HepG2 (cell line): ENCODE measurements at regions not wholly inside any gene's neighbourhood (a gene's known extent, or its start where the extent isn't known, plus 50 kb on each side); places are given as distances from the start of the nearest gene placed in this dataset.

ENCODE experiments used
- ATAC-seq: fragments of 200-7000 bp; cut with Tn5 transposase; 3 replicates; pipeline ENCODE4 v1.9.1; 2020; ENCODE audit warnings: mild to moderate bottlenecking, moderate library complexity
- BruUV-seq: library from RNA; stranded (reverse); fragments of 400-500 nt; replicated peaks from 2 replicates; lab custom pipeline; 2021; lab: Mats Ljungman, UMichigan
- CTCF ChIA-PET: fragments of 300-600 bp; formaldehyde crosslinking; extraction: SDS; loops from one replicate; lab custom pipeline; 2021; ENCODE audit warnings: low total read pairs, inconsistent platforms, low intra/inter-chr PET ratio; lab: Yijun Ruan, JAX
- POLR2A ChIA-PET: fragments of 350-600 bp; sonication (Branson Sonifier 250); formaldehyde crosslinking; loops from one replicate; lab custom pipeline; 2020; ENCODE audit warnings: antibody characterized with exemption, inconsistent platforms; lab: Yijun Ruan, JAX
- DNase-seq: peaks from one replicate; pipeline ENCODE4 v3.0.0-alpha.2; 2015; ENCODE audit warnings: low spot score
- FAIRE-seq: peaks from 3 replicates; lab custom pipeline; 2011; peaks lifted over from hg19 to GRCh38; lab: Jason Lieb, UNC
- H2AFZ ChIP-seq: one replicate; pipeline ENCODE4 v1.6.1; 2011; ENCODE audit warnings: low read length, inconsistent platforms
- H3K27ac ChIP-seq: fragments of 300-600 bp; 3 replicates; pipeline ENCODE4 v1.8.0; 2011; ENCODE audit warnings: mixed run types, mild to moderate bottlenecking, mixed read lengths, low read length, inconsistent platforms; ENCODE audit not compliant: insufficient read depth; ENCODE audit errors: extremely low read length
- H3K27me3 ChIP-seq, 2 experiments: fragments of 200-600 bp in 1 of 2; 2 replicates in 1 of 2; 3 replicates in 1 of 2; pipeline versions ENCODE4 v1.6.0 to v1.8.0; 2011; ENCODE audit warnings: low read length in 2 of 2, mild to moderate bottlenecking in 2 of 2, moderate library complexity in 2 of 2, inconsistent platforms in 1 of 2; ENCODE audit not compliant: insufficient read depth in 2 of 2, control insufficient read depth in 1 of 2
- H3K36me3 ChIP-seq, 2 experiments: fragments of 200-600 bp in 1 of 2; replicated peaks in 1 of 2; 2 replicates in 1 of 2; 3 replicates in 1 of 2; pipeline versions ENCODE4 v1.5.1 to v1.8.0; 2011; ENCODE audit warnings: low read length in 2 of 2, inconsistent platforms in 1 of 2; ENCODE audit not compliant: insufficient read depth in 2 of 2, control insufficient read depth in 1 of 2
- H3K4me1 ChIP-seq: 2 replicates; pipeline ENCODE4 v1.5.1; 2012; ENCODE audit warnings: low read length, inconsistent platforms; ENCODE audit not compliant: insufficient read depth
- H3K4me2 ChIP-seq: 2 replicates; pipeline ENCODE4 v1.6.0; 2011; ENCODE audit warnings: low read depth, low read length, inconsistent platforms
- H3K4me3 ChIP-seq, 3 experiments: fragments of 200-600 bp in 1 of 3; sonication (generic), shearing (Covaris generic) in 1 of 3; replicated peaks in 1 of 3; 2 replicates each; pipeline ENCODE4 v1.5.1; 2011 to 2016; ENCODE audit warnings: low read length in 3 of 3, inconsistent platforms in 2 of 3, low read depth in 2 of 3, mild to moderate bottlenecking in 2 of 3, control low read depth in 1 of 3, mixed read lengths in 1 of 3; ENCODE audit not compliant: insufficient read depth in 1 of 3
- H3K79me2 ChIP-seq: one replicate; pipeline ENCODE4 v1.6.1; 2011; ENCODE audit warnings: low read length, inconsistent platforms; ENCODE audit not compliant: insufficient read depth
- H3K9ac ChIP-seq: 2 replicates; pipeline ENCODE4 v1.6.0; 2011; ENCODE audit warnings: mild to moderate bottlenecking, low read depth, low read length, inconsistent platforms; ENCODE audit not compliant: insufficient read depth
- H3K9me3 ChIP-seq: 2 replicates; pipeline ENCODE4 v1.5.1; 2012; ENCODE audit warnings: mild to moderate bottlenecking, low read length
- H4K20me1 ChIP-seq: 2 replicates; pipeline ENCODE4 v1.6.0; 2011; ENCODE audit warnings: inconsistent platforms, mild to moderate bottlenecking, low read length, moderate library complexity; ENCODE audit not compliant: insufficient read depth
- FOSL2 ChIP-seq: sonication (generic); formaldehyde crosslinking; IDR thresholded peaks from 2 replicates; pipeline ENCODE4 v1.4.0; 2020; ENCODE audit warnings: missing genetic modification reagents
- HIVEP1 ChIP-seq: sonication (generic); formaldehyde crosslinking; IDR thresholded peaks from 2 replicates; pipeline ENCODE4 v1.4.0; 2020; ENCODE audit warnings: mild to moderate bottlenecking, missing genetic modification reagents
- NFIC ChIP-seq: IDR thresholded peaks from 2 replicates; pipeline ENCODE4 v1.6.1; 2012; ENCODE audit warnings: mild to moderate bottlenecking, low read length, inconsistent platforms
- RFX1 ChIP-seq: fragments of 450-650 bp; IDR thresholded peaks from 2 replicates; pipeline ENCODE4 v1.6.1; 2017
- SMYD3 ChIP-seq: sonication (generic); formaldehyde crosslinking; IDR thresholded peaks from 2 replicates; pipeline ENCODE4 v1.8.1; 2023; ENCODE audit warnings: mild to moderate bottlenecking, missing genetic modification reagents
- U2AF1 ChIP-seq: fragments of 200-400 bp; formaldehyde crosslinking; optimal IDR thresholded peaks from 2 replicates; pipeline ENCODE3; 2017; ENCODE audit warnings: mild to moderate bottlenecking, low read depth, low read length
- XBP1 ChIP-seq: sonication (generic); formaldehyde crosslinking; IDR thresholded peaks from 2 replicates; pipeline ENCODE4 v1.5.0; 2020; ENCODE audit warnings: missing genetic modification reagents
- ZNF484 ChIP-seq: sonication (generic); formaldehyde crosslinking; IDR thresholded peaks from 2 replicates; pipeline ENCODE4 v1.5.1; 2020; ENCODE audit warnings: mild to moderate bottlenecking, low read depth, missing genetic modification reagents, borderline replicate concordance
- ZNF546 ChIP-seq: sonication (generic); formaldehyde crosslinking; conservative IDR thresholded peaks from 2 replicates; pipeline ENCODE4 v1.8.1; 2023; ENCODE audit warnings: mild to moderate bottlenecking, missing genetic modification reagents
- ZNF616 ChIP-seq: sonication (generic); formaldehyde crosslinking; IDR thresholded peaks from 2 replicates; pipeline ENCODE4 v1.5.0; 2020; ENCODE audit warnings: low read depth, mild to moderate bottlenecking, missing genetic modification reagents
- ZSCAN9 ChIP-seq: IDR thresholded peaks from 2 replicates; pipeline ENCODE4 v1.6.1; 2016; ENCODE audit warnings: borderline replicate concordance
- WGBS: methylation state at CpG from one replicate; pipeline ENCODE4 v1.1.6; 2017; ENCODE audit warnings: low lambda C conversion rate; 5-methylcytosine and 5-hydroxymethylcytosine counted together
- in situ Hi-C: cut with HindIII; loops from 2 replicates; pipeline ENCODE4 v1.10.0; 2017; ENCODE audit warnings: low pct_unique_long_range_greater_than_20kb; ENCODE audit not compliant: extremely low pct_ligation_motif_present
- intact Hi-C: fragments of 100-400 bp; cut with micrococcal nuclease; formaldehyde crosslinking; loops from one replicate; pipeline ENCODE4 v1.10.0; 2022; ENCODE audit not compliant: unreplicated experiment
- TF ChIP-seq, protein P1 (sequence below): sonication (generic); formaldehyde crosslinking; IDR thresholded peaks from 2 replicates; pipeline ENCODE4 v1.4.0; 2020; ENCODE audit warnings: mild to moderate bottlenecking, missing genetic modification reagents

DNA sequence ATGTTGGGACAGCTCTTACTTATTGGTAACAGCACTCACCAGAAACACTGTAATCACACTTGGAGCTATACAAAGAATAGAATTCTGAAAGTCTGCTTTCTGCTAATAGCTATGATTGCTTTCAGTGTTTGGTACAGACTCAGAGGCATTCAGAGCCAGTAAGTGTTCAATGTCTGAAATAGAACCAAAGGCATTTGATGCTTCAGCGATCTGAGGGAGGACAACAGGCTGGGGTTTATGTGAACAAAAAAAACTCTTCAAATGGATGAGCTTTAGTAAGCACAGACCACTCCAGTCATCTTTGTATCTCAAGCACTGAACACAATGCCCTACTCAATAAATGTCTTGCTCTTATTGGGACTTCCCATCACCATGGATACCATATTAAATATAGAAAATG, 322.8 kb upstream of the GRM3 start:
- WGBS: 0% methylated on average over 1 of the region's 1 CpG
- ChIA-PET POLR2A (no interaction called here), CTCF (no interaction called here)
- no TSS peak for BruUV-seq
- Histone ChIP-seq H3K4me2 (no peak overlapping the region), H2AFZ (no peak overlapping the region), H3K79me2 (no peaks in the 10 kb centered on the region), H3K9me3 (no peaks in the 10 kb centered on the region), H3K27ac (no peak overlapping the region), H4K20me1 (no peaks in the 10 kb centered on the region), H3K4me3 (no peak overlapping the region), H3K27me3 (no peaks in the 10 kb centered on the region), H3K36me3 (no peaks in the 10 kb centered on the region), H3K4me1 (no peaks in the 10 kb centered on the region), H3K9ac (no peak overlapping the region)
- intact Hi-C loops (no loop called here), in situ Hi-C loops (no loop called here)
- TF ChIP-seq ZNF546 (CRISPR knock-in tag): no peak
- no peak for TF ChIP-seq NFIC
- no peak for TF ChIP-seq FOSL2 (CRISPR knock-in tag)
- TF ChIP-seq RFX1: no peak
- TF ChIP-seq XBP1 (CRISPR knock-in tag): no peak
- no peak for TF ChIP-seq ZNF616
- TF ChIP-seq U2AF1: no peak
- no peak for TF ChIP-seq ZNF484 (CRISPR knock-in tag)
- TF ChIP-seq, protein P1, sequence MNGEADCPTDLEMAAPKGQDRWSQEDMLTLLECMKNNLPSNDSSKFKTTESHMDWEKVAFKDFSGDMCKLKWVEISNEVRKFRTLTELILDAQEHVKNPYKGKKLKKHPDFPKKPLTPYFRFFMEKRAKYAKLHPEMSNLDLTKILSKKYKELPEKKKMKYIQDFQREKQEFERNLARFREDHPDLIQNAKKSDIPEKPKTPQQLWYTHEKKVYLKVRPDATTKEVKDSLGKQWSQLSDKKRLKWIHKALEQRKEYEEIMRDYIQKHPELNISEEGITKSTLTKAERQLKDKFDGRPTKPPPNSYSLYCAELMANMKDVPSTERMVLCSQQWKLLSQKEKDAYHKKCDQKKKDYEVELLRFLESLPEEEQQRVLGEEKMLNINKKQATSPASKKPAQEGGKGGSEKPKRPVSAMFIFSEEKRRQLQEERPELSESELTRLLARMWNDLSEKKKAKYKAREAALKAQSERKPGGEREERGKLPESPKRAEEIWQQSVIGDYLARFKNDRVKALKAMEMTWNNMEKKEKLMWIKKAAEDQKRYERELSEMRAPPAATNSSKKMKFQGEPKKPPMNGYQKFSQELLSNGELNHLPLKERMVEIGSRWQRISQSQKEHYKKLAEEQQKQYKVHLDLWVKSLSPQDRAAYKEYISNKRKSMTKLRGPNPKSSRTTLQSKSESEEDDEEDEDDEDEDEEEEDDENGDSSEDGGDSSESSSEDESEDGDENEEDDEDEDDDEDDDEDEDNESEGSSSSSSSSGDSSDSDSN: no peak
- TF ChIP-seq ZSCAN9 (CRISPR knock-in tag): no peak
- no peak for TF ChIP-seq HIVEP1
- TF ChIP-seq SMYD3 (CRISPR knock-in tag): no peak
- ATAC-seq: no peak
- FAIRE-seq: no peak
- DNase-seq: no peak
